K562 (cell line): ENCODE measurements at regions not wholly inside any gene's neighbourhood (a gene's known extent, or its start where the extent isn't known, plus 50 kb on each side); places are given as distances from the start of the nearest gene placed in this dataset.

Experiments used
- ATAC-seq: fragments of 200-7000 bp; cut with Tn5 transposase; 3 replicates; pipeline ENCODE4 v1.9.1; 2020; ENCODE audit warnings: moderate library complexity
- BruUV-seq: library from RNA; stranded (reverse); fragments of 400-500 nt; replicated peaks from 2 replicates; lab custom pipeline; 2021; lab: Mats Ljungman, UMichigan
- CTCF ChIA-PET: fragments of 300-600 bp; formaldehyde crosslinking; extraction: SDS; loops from one replicate; lab custom pipeline; 2021; ENCODE audit warnings: low intra/inter-chr PET ratio; lab: Yijun Ruan, JAX
- POLR2A ChIA-PET: fragments of 300-600, 350-650 bp; sonication (Branson Sonifier 250); formaldehyde crosslinking; extraction: SDS; loops from one replicate; lab custom pipeline; 2021; ENCODE audit warnings: antibody characterized with exemption, inconsistent platforms; lab: Yijun Ruan, JAX
- DNase-seq, 4 experiments: peaks; one replicate each; pipeline versions ENCODE4 v3.0.0 to v3.0.0-alpha.2; 2011 to 2018; ENCODE audit warnings: low spot score in 3 of 4, mixed read lengths in 3 of 4; ENCODE audit errors: extremely low read depth in 1 of 4
- FAIRE-seq: peaks from 2 replicates; lab custom pipeline; 2011; peaks lifted over from hg19 to GRCh38; lab: Jason Lieb, UNC
- H2AFZ ChIP-seq: 2 replicates; pipeline ENCODE4 v1.6.0; 2011; ENCODE audit warnings: low read depth, low read length, control low read depth, inconsistent platforms
- H3K27ac ChIP-seq: fragments of 200-600 bp; 3 replicates; pipeline ENCODE4 v1.8.0; 2011; ENCODE audit warnings: low read depth, mild to moderate bottlenecking, control low read depth, inconsistent platforms, low read length, moderate library complexity, mixed read lengths; ENCODE audit errors: extremely low read depth
- H3K27me3 ChIP-seq, 2 experiments: fragments of 300-600 bp in 1 of 2; 2 replicates in 1 of 2; 3 replicates in 1 of 2; pipeline versions ENCODE4 v1.6.0 to v1.8.0; 2011; ENCODE audit warnings: inconsistent platforms in 2 of 2, low read length in 2 of 2, mild to moderate bottlenecking in 1 of 2, mixed read lengths in 1 of 2, moderate library complexity in 1 of 2; ENCODE audit not compliant: control insufficient read depth in 2 of 2, insufficient read depth in 2 of 2
- H3K36me3 ChIP-seq: fragments of 300-600 bp; 3 replicates; pipeline ENCODE4 v1.8.0; 2011; ENCODE audit warnings: mild to moderate bottlenecking, low read length, inconsistent platforms; ENCODE audit not compliant: control insufficient read depth, insufficient read depth
- H3K4me1 ChIP-seq, 2 experiments: fragments of 200-600 bp in 1 of 2; replicated peaks in 1 of 2; 2 replicates in 1 of 2; 3 replicates in 1 of 2; pipeline versions ENCODE4 v1.5.1 to v1.8.0; 2011; ENCODE audit warnings: inconsistent platforms in 2 of 2, low read length in 2 of 2, mild to moderate bottlenecking in 1 of 2, mixed read lengths in 1 of 2, moderate library complexity in 1 of 2; ENCODE audit not compliant: control insufficient read depth in 2 of 2, insufficient read depth in 2 of 2
- H3K4me2 ChIP-seq: 2 replicates; pipeline ENCODE4 v1.6.1; 2011; ENCODE audit warnings: low read length, control low read depth, inconsistent platforms, mixed read lengths; ENCODE audit not compliant: insufficient read depth
- H3K4me3 ChIP-seq: fragments of 200-600 bp; sonication (generic), shearing (Covaris generic); 2 replicates; pipeline ENCODE4 v1.5.1; 2016; ENCODE audit warnings: control low read depth, inconsistent platforms
- H3K79me2 ChIP-seq: fragments of 200-600 bp; 3 replicates; pipeline ENCODE4 v1.8.0; 2011; ENCODE audit warnings: low read length, inconsistent platforms; ENCODE audit not compliant: control insufficient read depth, insufficient read depth
- H3K9ac ChIP-seq, 2 experiments: 2 replicates each; pipeline versions ENCODE4 v1.6.0 to v1.6.1; 2011; ENCODE audit warnings: low read depth in 2 of 2, low read length in 2 of 2, control low read depth in 1 of 2, inconsistent platforms in 1 of 2, mild to moderate bottlenecking in 1 of 2, mixed read lengths in 1 of 2; ENCODE audit not compliant: insufficient read depth in 1 of 2
- H3K9me1 ChIP-seq: one replicate; pipeline ENCODE4 v1.6.0; 2011; ENCODE audit warnings: inconsistent platforms, mild to moderate bottlenecking, low read length, moderate library complexity; ENCODE audit not compliant: control insufficient read depth, insufficient read depth
- H3K9me3 ChIP-seq: replicated peaks from 2 replicates; pipeline ENCODE4 v1.5.1; 2011; ENCODE audit warnings: low read depth, low read length, inconsistent platforms; ENCODE audit not compliant: control insufficient read depth, insufficient read depth
- H4K20me1 ChIP-seq: replicated peaks from 2 replicates; pipeline ENCODE4 v1.6.1; 2011; ENCODE audit warnings: low read length, inconsistent platforms, mixed read lengths; ENCODE audit not compliant: control insufficient read depth, insufficient read depth
- CCNT2 ChIP-seq: IDR thresholded peaks from 2 replicates; pipeline ENCODE4 v1.6.1; 2011; ENCODE audit warnings: borderline replicate concordance, low read depth, mild to moderate bottlenecking, moderate library complexity, mixed read lengths, low read length; ENCODE audit not compliant: insufficient read length; ENCODE audit errors: extremely low read depth
- EGR1 ChIP-seq: fragments of 450-650 bp; conservative IDR thresholded peaks from 2 replicates; pipeline ENCODE4 v1.6.1; 2017; ENCODE audit warnings: mild to moderate bottlenecking
- JUN ChIP-seq, 2 experiments: sonication (generic) in 1 of 2; formaldehyde crosslinking in 1 of 2; IDR thresholded peaks; 2 replicates each; pipeline versions ENCODE4 v1.6.1 to v1.8.0; 2012 to 2022; ENCODE audit warnings: borderline replicate concordance in 2 of 2, mild to moderate bottlenecking in 2 of 2, improper control_type of control experiment in 1 of 2, low read depth in 1 of 2, low read length in 1 of 2, missing genetic modification reagents in 1 of 2
- KDM5B ChIP-seq: fragments of 200-600 bp; sonication (generic); IDR thresholded peaks from 2 replicates; pipeline ENCODE4 v1.6.1; 2012; ENCODE audit warnings: low read depth, mild to moderate bottlenecking, moderate library complexity, low read length, control low read depth, inconsistent platforms; ENCODE audit not compliant: insufficient replicate concordance
- NR3C1 ChIP-seq: sonication (generic); formaldehyde crosslinking; IDR thresholded peaks from 2 replicates; pipeline ENCODE4 v1.8.1; 2022; ENCODE audit warnings: missing genetic modification reagents
- PHB2 ChIP-seq: fragments of 450-650 bp; IDR thresholded peaks from 2 replicates; pipeline ENCODE4 v1.6.1; 2017; ENCODE audit warnings: low read depth
- RFX1 ChIP-seq: fragments of 450-650 bp; IDR thresholded peaks from 2 replicates; pipeline ENCODE4 v1.6.1; 2016; ENCODE audit warnings: mild to moderate bottlenecking, moderate library complexity
- SMARCB1 ChIP-seq: IDR thresholded peaks from 2 replicates; pipeline ENCODE4 v1.6.1; 2011; ENCODE audit warnings: improper control_type of control experiment, low read depth; ENCODE audit not compliant: insufficient read length
- SMARCE1 ChIP-seq: fragments of 450-650 bp; IDR thresholded peaks from 2 replicates; pipeline ENCODE4 v1.7.1; 2016; ENCODE audit warnings: mild to moderate bottlenecking
- TCFL5 ChIP-seq: fragments of 250-450 bp; sonication (Bioruptor Pico); conservative IDR thresholded peaks from 2 replicates; pipeline ENCODE4 v1.6.1; 2021; ENCODE audit warnings: mild to moderate bottlenecking, moderate library complexity, matching md5 sums
- TOE1 ChIP-seq, 2 experiments: fragments of 450-650 bp in 1 of 2; sonication (generic) in 1 of 2; formaldehyde crosslinking in 1 of 2; IDR thresholded peaks; 2 replicates each; pipeline versions ENCODE4 v1.7.1 to v1.8.0; 2016 to 2022; ENCODE audit warnings: borderline replicate concordance in 2 of 2, mild to moderate bottlenecking in 2 of 2, antibody characterized with exemption in 1 of 2, inconsistent platforms in 1 of 2, low read depth in 1 of 2, missing genetic modification reagents in 1 of 2, moderate library complexity in 1 of 2
- TSC22D4 ChIP-seq: fragments of 450-650 bp; IDR thresholded peaks from 2 replicates; pipeline ENCODE4 v1.6.1; 2016; ENCODE audit warnings: missing genetic modification characterization, missing biosample characterization, control low read depth
- ZFP1 ChIP-seq: fragments of 450-650 bp; formaldehyde crosslinking; IDR thresholded peaks from 2 replicates; pipeline ENCODE4 v1.4.0; 2020; ENCODE audit warnings: mild to moderate bottlenecking, mixed read lengths
- ZNF274 ChIP-seq: IDR thresholded peaks from 2 replicates; pipeline ENCODE4 v1.6.1; 2011; ENCODE audit warnings: low read depth, mild to moderate bottlenecking, low read length, moderate library complexity, borderline replicate concordance
- ZNF764 ChIP-seq: fragments of 250-450 bp; sonication (Bioruptor Pico); IDR thresholded peaks from 2 replicates; pipeline ENCODE4 v1.4.0; 2020; ENCODE audit warnings: low read depth, mild to moderate bottlenecking, moderate library complexity
- in situ Hi-C: fragments of 300-500 bp; cut with MboI; formaldehyde crosslinking; loops from 4 replicates; pipeline ENCODE4 v1.15.0; 2018; ENCODE audit warnings: inconsistent platforms, mixed read lengths
- intact Hi-C: fragments of 100-400 bp; cut with micrococcal nuclease; formaldehyde crosslinking; loops from 2 replicates; pipeline ENCODE4 v1.14.2; 2022
- TF ChIP-seq, protein P1 (sequence below), 2 experiments: fragments of 150-350 bp in 1 of 2; IDR thresholded peaks; 2 replicates each; pipeline ENCODE4 v1.6.1; 2012 to 2016; ENCODE audit warnings: low read depth in 2 of 2, low read length in 2 of 2, mild to moderate bottlenecking in 1 of 2, moderate library complexity in 1 of 2
- TF ChIP-seq, protein P2 (sequence below): fragments of 450-650 bp; IDR thresholded peaks from 2 replicates; pipeline ENCODE4 v1.6.1; 2018; ENCODE audit not compliant: partially characterized antibody

DNA sequence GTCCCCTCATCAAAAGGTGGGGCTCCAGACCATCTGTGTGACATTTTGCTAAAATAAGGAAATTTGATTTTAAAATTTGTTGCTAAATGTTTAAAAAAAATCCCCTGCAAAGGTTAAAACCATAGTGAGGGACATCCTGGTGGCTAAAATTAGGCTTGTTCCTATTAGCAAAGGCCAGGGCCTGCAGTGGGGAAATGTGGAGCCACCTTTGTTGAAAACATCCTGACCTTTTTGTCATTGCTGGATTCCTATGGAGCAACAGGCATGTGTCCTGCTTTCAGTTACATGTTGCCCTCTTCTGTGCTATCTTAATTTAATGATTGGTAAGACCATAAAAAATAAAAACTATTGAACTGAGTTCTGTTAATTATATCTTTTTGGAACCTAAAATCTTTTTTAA, 524.3 kb downstream of the KCTD12 start:
- CTCF ChIA-PET = no interaction called here
- ATAC-seq (no peak), FAIRE-seq (no peak), DNase-seq (no peak)
- no peaks in the 10 kb centered on the region for H3K4me1 ChIP-seq
- no peaks in the 10 kb centered on the region for H3K27me3 ChIP-seq
- H4K20me1 ChIP-seq = no peaks in the 10 kb centered on the region
- H3K27ac ChIP-seq = no peak overlapping the region
- H3K36me3 ChIP-seq = no peaks in the 10 kb centered on the region
- no peaks in the 10 kb centered on the region for H3K9me3 ChIP-seq
- in situ Hi-C loops = no loop called here
- no peak overlapping the region for H2AFZ ChIP-seq
- no peak overlapping the region for H3K9ac ChIP-seq
- H3K9me1 ChIP-seq = no peaks in the 10 kb centered on the region
- BruUV-seq = no TSS peak
- POLR2A ChIA-PET = no interaction called here
- no peak overlapping the region for H3K4me3 ChIP-seq
- intact Hi-C loops = no loop called here
- no peak overlapping the region for H3K4me2 ChIP-seq
- no peaks in the 10 kb centered on the region for H3K79me2 ChIP-seq
- TF ChIP-seq KDM5B (no peak), ZNF274 (no peak), ZNF764 (CRISPR knock-in tag) (no peak), EGR1 (no peak), PHB2 (no peak), SMARCE1 (no peak), TSC22D4 (tag) (no peak), NR3C1 (CRISPR knock-in tag) (no peak), JUN (IDR thresholded peaks at IDR 0.05; ENCODE audit: borderline replicate concordance, low read depth, low read length) (no peak), JUN (CRISPR knock-in tag; IDR thresholded peaks at IDR 0.05; ENCODE audit: borderline replicate concordance) (no peak), ZFP1 (CRISPR knock-in tag) (no peak), TCFL5 (CRISPR knock-in tag) (no peak), RFX1 (no peak), CCNT2 (no peak), SMARCB1 (no peak), TOE1 (IDR thresholded peaks at IDR 0.05; ENCODE audit: borderline replicate concordance) (no peak), TOE1 (CRISPR knock-in tag; IDR thresholded peaks at IDR 0.05; ENCODE audit: borderline replicate concordance, low read depth) (no peak)
- TF ChIP-seq, protein P1, sequence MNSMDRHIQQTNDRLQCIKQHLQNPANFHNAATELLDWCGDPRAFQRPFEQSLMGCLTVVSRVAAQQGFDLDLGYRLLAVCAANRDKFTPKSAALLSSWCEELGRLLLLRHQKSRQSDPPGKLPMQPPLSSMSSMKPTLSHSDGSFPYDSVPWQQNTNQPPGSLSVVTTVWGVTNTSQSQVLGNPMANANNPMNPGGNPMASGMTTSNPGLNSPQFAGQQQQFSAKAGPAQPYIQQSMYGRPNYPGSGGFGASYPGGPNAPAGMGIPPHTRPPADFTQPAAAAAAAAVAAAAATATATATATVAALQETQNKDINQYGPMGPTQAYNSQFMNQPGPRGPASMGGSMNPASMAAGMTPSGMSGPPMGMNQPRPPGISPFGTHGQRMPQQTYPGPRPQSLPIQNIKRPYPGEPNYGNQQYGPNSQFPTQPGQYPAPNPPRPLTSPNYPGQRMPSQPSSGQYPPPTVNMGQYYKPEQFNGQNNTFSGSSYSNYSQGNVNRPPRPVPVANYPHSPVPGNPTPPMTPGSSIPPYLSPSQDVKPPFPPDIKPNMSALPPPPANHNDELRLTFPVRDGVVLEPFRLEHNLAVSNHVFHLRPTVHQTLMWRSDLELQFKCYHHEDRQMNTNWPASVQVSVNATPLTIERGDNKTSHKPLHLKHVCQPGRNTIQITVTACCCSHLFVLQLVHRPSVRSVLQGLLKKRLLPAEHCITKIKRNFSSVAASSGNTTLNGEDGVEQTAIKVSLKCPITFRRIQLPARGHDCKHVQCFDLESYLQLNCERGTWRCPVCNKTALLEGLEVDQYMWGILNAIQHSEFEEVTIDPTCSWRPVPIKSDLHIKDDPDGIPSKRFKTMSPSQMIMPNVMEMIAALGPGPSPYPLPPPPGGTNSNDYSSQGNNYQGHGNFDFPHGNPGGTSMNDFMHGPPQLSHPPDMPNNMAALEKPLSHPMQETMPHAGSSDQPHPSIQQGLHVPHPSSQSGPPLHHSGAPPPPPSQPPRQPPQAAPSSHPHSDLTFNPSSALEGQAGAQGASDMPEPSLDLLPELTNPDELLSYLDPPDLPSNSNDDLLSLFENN (IDR thresholded peaks at IDR 0.05; ENCODE audit: low read depth in 2 of 2, low read length in 2 of 2) = no peak
- TF ChIP-seq, protein P2, sequence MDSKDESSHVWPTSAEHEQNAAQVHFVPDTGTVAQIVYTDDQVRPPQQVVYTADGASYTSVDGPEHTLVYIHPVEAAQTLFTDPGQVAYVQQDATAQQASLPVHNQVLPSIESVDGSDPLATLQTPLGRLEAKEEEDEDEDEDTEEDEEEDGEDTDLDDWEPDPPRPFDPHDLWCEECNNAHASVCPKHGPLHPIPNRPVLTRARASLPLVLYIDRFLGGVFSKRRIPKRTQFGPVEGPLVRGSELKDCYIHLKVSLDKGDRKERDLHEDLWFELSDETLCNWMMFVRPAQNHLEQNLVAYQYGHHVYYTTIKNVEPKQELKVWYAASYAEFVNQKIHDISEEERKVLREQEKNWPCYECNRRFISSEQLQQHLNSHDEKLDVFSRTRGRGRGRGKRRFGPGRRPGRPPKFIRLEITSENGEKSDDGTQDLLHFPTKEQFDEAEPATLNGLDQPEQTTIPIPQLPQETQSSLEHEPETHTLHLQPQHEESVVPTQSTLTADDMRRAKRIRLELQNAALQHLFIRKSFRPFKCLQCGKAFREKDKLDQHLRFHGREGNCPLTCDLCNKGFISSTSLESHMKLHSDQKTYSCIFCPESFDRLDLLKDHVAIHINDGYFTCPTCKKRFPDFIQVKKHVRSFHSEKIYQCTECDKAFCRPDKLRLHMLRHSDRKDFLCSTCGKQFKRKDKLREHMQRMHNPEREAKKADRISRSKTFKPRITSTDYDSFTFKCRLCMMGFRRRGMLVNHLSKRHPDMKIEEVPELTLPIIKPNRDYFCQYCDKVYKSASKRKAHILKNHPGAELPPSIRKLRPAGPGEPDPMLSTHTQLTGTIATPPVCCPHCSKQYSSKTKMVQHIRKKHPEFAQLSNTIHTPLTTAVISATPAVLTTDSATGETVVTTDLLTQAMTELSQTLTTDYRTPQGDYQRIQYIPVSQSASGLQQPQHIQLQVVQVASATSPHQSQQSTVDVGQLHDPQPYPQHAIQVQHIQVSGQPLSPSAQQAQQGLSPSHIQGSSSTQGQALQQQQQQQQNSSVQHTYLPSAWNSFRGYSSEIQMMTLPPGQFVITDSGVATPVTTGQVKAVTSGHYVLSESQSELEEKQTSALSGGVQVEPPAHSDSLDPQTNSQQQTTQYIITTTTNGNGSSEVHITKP = no peak
